DOHH2 (cell line): ENCODE measurements at regions not wholly inside any gene's neighbourhood (a gene's known extent, or its start where the extent isn't known, plus 50 kb on each side); places are given as distances from the start of the nearest gene placed in this dataset.

Source experiments
- EZH2phosphoT487 ChIP-seq: fragments of 200-600 bp; sonication (generic); IDR thresholded peaks from 2 replicates; pipeline ENCODE4 v1.6.1; 2017; ENCODE audit warnings: borderline replicate concordance, mild to moderate bottlenecking, antibody characterized with exemption, low read length, moderate library complexity, mixed read lengths
- TF ChIP-seq, protein P1 (sequence below): fragments of 200-600 bp; sonication (generic); IDR thresholded peaks from one replicate; pipeline ENCODE4 v1.5.1; 2014; ENCODE audit warnings: antibody characterized with exemption, mild to moderate bottlenecking, low read depth, low read length; ENCODE audit not compliant: poor library complexity, severe bottlenecking

DNA sequence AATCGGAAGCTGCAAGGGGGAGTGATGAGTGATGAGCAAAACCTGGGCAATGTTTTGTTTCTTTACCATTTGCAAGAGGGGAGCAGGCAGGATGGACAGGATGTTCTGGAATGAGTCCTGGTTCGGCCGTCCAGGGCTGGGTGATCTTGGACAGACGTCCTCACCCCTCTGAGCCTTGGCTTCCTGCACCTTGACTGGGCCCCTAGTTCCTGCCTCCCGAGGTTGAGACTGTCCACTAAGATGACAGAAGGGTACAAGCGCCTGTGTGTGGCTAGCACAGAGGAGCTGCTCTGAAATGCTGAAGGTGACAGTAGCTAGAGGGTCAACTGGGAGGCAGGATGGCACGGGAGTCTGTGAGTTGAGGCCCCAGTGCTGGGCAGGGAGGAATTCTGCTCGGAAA, 306.2 kb downstream of the MN1 start:
- TF ChIP-seq, protein P1, sequence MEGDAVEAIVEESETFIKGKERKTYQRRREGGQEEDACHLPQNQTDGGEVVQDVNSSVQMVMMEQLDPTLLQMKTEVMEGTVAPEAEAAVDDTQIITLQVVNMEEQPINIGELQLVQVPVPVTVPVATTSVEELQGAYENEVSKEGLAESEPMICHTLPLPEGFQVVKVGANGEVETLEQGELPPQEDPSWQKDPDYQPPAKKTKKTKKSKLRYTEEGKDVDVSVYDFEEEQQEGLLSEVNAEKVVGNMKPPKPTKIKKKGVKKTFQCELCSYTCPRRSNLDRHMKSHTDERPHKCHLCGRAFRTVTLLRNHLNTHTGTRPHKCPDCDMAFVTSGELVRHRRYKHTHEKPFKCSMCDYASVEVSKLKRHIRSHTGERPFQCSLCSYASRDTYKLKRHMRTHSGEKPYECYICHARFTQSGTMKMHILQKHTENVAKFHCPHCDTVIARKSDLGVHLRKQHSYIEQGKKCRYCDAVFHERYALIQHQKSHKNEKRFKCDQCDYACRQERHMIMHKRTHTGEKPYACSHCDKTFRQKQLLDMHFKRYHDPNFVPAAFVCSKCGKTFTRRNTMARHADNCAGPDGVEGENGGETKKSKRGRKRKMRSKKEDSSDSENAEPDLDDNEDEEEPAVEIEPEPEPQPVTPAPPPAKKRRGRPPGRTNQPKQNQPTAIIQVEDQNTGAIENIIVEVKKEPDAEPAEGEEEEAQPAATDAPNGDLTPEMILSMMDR, result no peak
- no peak for TF ChIP-seq EZH2phosphoT487
